GM19193 (cell line): ENCODE measurements at regions not wholly inside any gene's neighbourhood (a gene's known extent, or its start where the extent isn't known, plus 50 kb on each side); places are given as distances from the start of the nearest gene placed in this dataset.

Experiments used
- POLR2A ChIP-seq: IDR thresholded peaks from 4 replicates; pipeline ENCODE4 v1.6.1; 2011; ENCODE audit not compliant: insufficient read depth, insufficient read length; ENCODE audit errors: extremely low read depth

- no peak for TF ChIP-seq POLR2A
These were observed 329.2 kb upstream of the ZMIZ1 start for GRCh38 chr10:78739444-78740053.

GRCh38 chr10:78740976-78741915 lies 327.5 kb upstream of the ZMIZ1 start:
- TF ChIP-seq POLR2A: no peak

- no peak for TF ChIP-seq POLR2A
These were observed 326.4 kb upstream of the ZMIZ1 start for GRCh38 chr10:78742406-78742729.

GRCh38 chr10:78742730-78743615 lies 325.8 kb upstream of the ZMIZ1 start:
- TF ChIP-seq POLR2A: no peak

GRCh38 chr10:78744056-78744455 lies 324.7 kb upstream of the ZMIZ1 start:
- TF ChIP-seq POLR2A: no peak

- no peak for TF ChIP-seq POLR2A
These were observed 324.2 kb upstream of the ZMIZ1 start for GRCh38 chr10:78744491-78745090.

- TF ChIP-seq POLR2A: no peak
These were observed 323.3 kb upstream of the ZMIZ1 start for GRCh38 chr10:78745441-78745840.

- no peak for TF ChIP-seq POLR2A
These were observed 322.5 kb upstream of the ZMIZ1 start for GRCh38 chr10:78746155-78746763.

GRCh38 chr10:78747401-78748234 lies 321.1 kb upstream of the ZMIZ1 start:
- no peak for TF ChIP-seq POLR2A

GRCh38 chr10:78748235-78748533 lies 320.6 kb upstream of the ZMIZ1 start:
- no peak for TF ChIP-seq POLR2A

GRCh38 chr10:78749200-78749599 lies 319.6 kb upstream of the ZMIZ1 start:
- TF ChIP-seq POLR2A: no peak

GRCh38 chr10:78749898-78750297 lies 318.9 kb upstream of the ZMIZ1 start:
- no peak for TF ChIP-seq POLR2A

GRCh38 chr10:78750418-78750817 lies 318.3 kb upstream of the ZMIZ1 start:
- no peak for TF ChIP-seq POLR2A

GRCh38 chr10:78751716-78752115 lies 317.1 kb upstream of the ZMIZ1 start:
- no peak for TF ChIP-seq POLR2A
